ENCODE measurements at regions not wholly inside any gene's neighbourhood (a gene's known extent, or its start where the extent isn't known, plus 50 kb on each side); places are given as distances from the start of the nearest gene placed in this dataset.

DNA sequence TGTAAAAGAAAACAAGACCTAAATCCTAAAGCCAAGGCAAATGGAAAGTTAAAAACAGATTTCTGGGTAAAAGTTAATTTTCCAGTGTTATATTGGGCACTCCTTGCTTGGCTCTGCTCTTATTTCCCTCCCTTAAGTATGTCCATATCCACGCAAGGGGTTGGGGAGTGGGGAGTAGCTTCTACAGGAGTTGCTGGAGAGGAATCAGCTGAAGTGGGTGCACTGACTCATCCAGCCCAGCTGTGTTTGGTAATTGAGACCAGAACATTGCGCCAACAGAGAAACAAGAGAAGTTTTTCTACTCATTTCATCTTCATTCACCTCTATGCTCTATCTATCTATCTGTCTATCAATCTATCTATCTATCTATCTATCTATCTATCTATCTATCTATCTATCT lies 298.4 kb upstream of the PDGFD start:
- no peaks in the 10 kb centered on the region for H3K27me3 ChIP-seq (ENCODE audit: insufficient read depth, low read length, poor library complexity)
- no peak overlapping the region for H2AFZ ChIP-seq (ENCODE audit: low read depth, low read length)
- DNase-seq (no peak), ATAC-seq (ENCODE audit: insufficient read depth, low read depth) (no peak)
- no peaks in the 10 kb centered on the region for H3K4me1 ChIP-seq (ENCODE audit: insufficient read depth, low read length)
- H3K9ac ChIP-seq (ENCODE audit: low read depth, low read length), result no peak overlapping the region
- H4K20me1 ChIP-seq (ENCODE audit: insufficient read depth, low read length), result no peaks in the 10 kb centered on the region
- no peaks in the 10 kb centered on the region for H3K79me2 ChIP-seq (ENCODE audit: insufficient read depth, low read length)
- H3K27ac ChIP-seq (ENCODE audit: low read length), result no peak overlapping the region
- H3K4me2 ChIP-seq (ENCODE audit: insufficient read depth, low read length), result no peak overlapping the region
- H3K4me3 ChIP-seq (ENCODE audit: low read depth in 1 of 2, low read length in 2 of 2), result no peak overlapping the region
- no peaks in the 10 kb centered on the region for H3K9me3 ChIP-seq (ENCODE audit: insufficient read depth, low read length, severe bottlenecking)
- no peaks in the 10 kb centered on the region for H3K36me3 ChIP-seq (ENCODE audit: insufficient read depth, low read length)
- no peak for TF ChIP-seq EZH2 (IDR thresholded peaks at IDR 0.05; ENCODE audit: borderline replicate concordance, low read depth, low read length, severe bottlenecking)
- no peak for TF ChIP-seq CTCF (IDR thresholded peaks at IDR 0.05; ENCODE audit: borderline replicate concordance, extremely low read depth, low read length, poor library complexity, severe bottlenecking)

DNA sequence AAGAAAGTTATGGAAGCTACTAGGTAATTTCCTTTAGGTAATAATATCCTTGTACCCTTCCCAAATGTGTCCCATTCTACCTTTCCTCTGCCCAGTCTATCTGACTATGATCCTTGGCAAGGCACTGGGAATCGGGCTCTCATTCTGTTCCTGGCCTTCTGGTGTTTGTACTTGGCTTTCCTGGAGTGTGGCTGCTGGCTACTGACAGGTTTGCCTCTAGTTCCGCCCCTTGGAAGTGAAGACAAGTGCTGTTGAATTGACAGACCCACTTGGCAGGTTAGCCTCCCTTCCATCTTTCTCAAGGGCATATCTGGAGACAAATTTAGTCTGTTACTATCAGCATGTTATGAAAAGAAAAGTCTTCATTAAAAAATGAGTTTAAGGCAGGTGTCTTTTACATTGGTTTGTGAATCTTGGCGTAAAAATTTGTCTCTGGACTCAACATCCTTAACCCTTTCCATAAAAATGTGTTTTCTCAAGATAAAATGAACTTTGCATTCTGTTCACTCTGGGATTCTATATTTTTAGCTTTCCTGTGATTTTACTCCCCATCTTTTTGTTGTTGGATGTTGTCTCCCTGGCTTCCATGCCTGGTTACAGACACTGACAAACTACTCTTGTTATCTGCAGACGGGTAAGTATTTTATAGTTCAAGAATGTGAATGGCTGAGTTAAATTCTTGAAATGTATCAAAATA lies 287.4 kb upstream of the PDGFD start:
- no peak overlapping the region for H3K27ac ChIP-seq (ENCODE audit: low read length)
- ATAC-seq (ENCODE audit: insufficient read depth, low read depth) (no peak), DNase-seq (no peak)
- H3K36me3 ChIP-seq (ENCODE audit: insufficient read depth, low read length), result no peaks in the 10 kb centered on the region
- H3K27me3 ChIP-seq (ENCODE audit: insufficient read depth, low read length, poor library complexity), result no peaks in the 10 kb centered on the region
- no peak overlapping the region for H3K4me3 ChIP-seq (ENCODE audit: low read depth in 1 of 2, low read length in 2 of 2)
- H2AFZ ChIP-seq (ENCODE audit: low read depth, low read length), result no peak overlapping the region
- no peaks in the 10 kb centered on the region for H4K20me1 ChIP-seq (ENCODE audit: insufficient read depth, low read length)
- no peak overlapping the region for H3K9ac ChIP-seq (ENCODE audit: low read depth, low read length)
- no peak overlapping the region for H3K4me2 ChIP-seq (ENCODE audit: insufficient read depth, low read length)
- H3K79me2 ChIP-seq (ENCODE audit: insufficient read depth, low read length), result no peaks in the 10 kb centered on the region
- no peaks in the 10 kb centered on the region for H3K9me3 ChIP-seq (ENCODE audit: insufficient read depth, low read length, severe bottlenecking)
- no peaks in the 10 kb centered on the region for H3K4me1 ChIP-seq (ENCODE audit: insufficient read depth, low read length)
- TF ChIP-seq CTCF (IDR thresholded peaks at IDR 0.05; ENCODE audit: borderline replicate concordance, extremely low read depth, low read length, poor library complexity, severe bottlenecking), result no peak
- no peak for TF ChIP-seq EZH2 (IDR thresholded peaks at IDR 0.05; ENCODE audit: borderline replicate concordance, low read depth, low read length, severe bottlenecking)

DNA sequence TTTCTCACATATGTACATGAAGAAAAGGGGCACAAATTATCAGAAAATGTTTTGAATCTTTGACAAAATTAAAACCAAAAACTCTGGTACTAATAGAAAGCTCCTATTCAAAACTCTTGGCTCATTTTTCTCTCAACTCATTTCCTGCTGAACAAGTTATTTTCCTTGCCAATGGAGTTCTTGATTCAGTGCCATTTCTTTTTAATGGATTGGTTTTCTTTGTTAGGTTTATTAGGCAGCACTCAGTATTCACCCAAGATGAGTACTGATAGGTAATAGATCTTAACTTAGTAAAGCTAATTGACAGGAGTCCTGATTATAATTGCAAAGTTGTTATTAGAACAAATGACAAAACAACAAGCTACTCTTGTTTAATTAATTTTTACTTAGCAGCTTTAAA lies 279.4 kb upstream of the PDGFD start:
- Histone ChIP-seq H3K4me2 (ENCODE audit: insufficient read depth, low read length) (no peak overlapping the region), H3K9me3 (ENCODE audit: insufficient read depth, low read length, severe bottlenecking) (no peaks in the 10 kb centered on the region), H3K4me1 (ENCODE audit: insufficient read depth, low read length) (peaks cover 3% of the 10 kb centered on the region; the same call in 1 of the 2 replicates), H3K9ac (ENCODE audit: low read depth, low read length) (no peak overlapping the region), H3K27me3 (ENCODE audit: insufficient read depth, low read length, poor library complexity) (no peaks in the 10 kb centered on the region), H3K27ac (ENCODE audit: low read length) (no peak overlapping the region), H3K79me2 (ENCODE audit: insufficient read depth, low read length) (no peaks in the 10 kb centered on the region), H3K36me3 (ENCODE audit: insufficient read depth, low read length) (no peaks in the 10 kb centered on the region), H2AFZ (ENCODE audit: low read depth, low read length) (no peak overlapping the region), H4K20me1 (ENCODE audit: insufficient read depth, low read length) (no peaks in the 10 kb centered on the region), H3K4me3 (ENCODE audit: low read depth in 1 of 2, low read length in 2 of 2) (no peak overlapping the region)
- no peak for DNase-seq
- ATAC-seq (ENCODE audit: insufficient read depth, low read depth), result no peak
- TF ChIP-seq EZH2 (IDR thresholded peaks at IDR 0.05; ENCODE audit: borderline replicate concordance, low read depth, low read length, severe bottlenecking), result no peak
- no peak for TF ChIP-seq CTCF (IDR thresholded peaks at IDR 0.05; ENCODE audit: borderline replicate concordance, extremely low read depth, low read length, poor library complexity, severe bottlenecking)

Data from DND-41 (cell line).